Ureter (tissue), 1 donor: ENCODE measurements at regions not wholly inside any gene's neighbourhood (a gene's known extent, or its start where the extent isn't known, plus 50 kb on each side); places are given as distances from the start of the nearest gene placed in this dataset.

Experiments
- DNase-seq: peaks from one replicate; pipeline ENCODE4 v3.0.0-alpha.2; 2020; ENCODE audit warnings: low spot score
- donor health status: DM: yes; HTN: yes; CAD: no.

- DNase-seq = no peak
Observed at GRCh38 chr12:41680155-41680554, 464.5 kb downstream of the GXYLT1 start.

- no peak for DNase-seq
Observed at GRCh38 chr12:41663598-41664265, 475.6 kb downstream of the PDZRN4 start.

DNA sequence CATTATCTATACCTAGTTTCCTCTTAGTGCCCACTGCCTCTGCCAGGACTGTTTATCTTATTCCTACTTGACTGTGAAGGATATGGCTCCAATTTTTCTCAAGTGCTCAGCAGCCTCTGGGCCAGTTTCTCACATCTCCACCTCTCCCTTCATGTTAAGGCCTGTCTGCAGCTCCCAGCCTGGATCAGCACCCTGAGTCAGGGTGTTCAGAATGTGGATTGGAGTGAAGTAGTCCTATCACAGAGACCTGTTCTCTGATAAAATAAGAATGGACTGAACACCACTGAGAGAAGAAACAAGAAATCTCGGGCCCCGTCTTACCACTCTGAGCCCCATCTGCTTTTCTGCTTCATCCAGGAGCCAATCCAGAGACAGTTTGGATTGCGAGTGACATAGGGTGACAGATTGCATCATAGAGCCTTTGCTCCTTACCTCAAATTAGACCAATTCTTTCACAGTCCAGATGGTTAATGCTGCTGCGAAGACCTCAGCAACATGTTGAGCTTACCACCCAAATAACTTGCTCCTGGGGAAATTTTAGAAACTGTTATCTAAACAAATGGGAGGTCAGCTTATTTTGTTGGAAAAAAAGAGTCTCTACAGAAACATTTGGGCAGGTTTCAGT lies 473.1 kb downstream of the PDZRN4 start:
- DNase-seq = no peak

- DNase-seq = no peak
Observed at GRCh38 chr12:41656454-41656853, 468.3 kb downstream of the PDZRN4 start.

DNA sequence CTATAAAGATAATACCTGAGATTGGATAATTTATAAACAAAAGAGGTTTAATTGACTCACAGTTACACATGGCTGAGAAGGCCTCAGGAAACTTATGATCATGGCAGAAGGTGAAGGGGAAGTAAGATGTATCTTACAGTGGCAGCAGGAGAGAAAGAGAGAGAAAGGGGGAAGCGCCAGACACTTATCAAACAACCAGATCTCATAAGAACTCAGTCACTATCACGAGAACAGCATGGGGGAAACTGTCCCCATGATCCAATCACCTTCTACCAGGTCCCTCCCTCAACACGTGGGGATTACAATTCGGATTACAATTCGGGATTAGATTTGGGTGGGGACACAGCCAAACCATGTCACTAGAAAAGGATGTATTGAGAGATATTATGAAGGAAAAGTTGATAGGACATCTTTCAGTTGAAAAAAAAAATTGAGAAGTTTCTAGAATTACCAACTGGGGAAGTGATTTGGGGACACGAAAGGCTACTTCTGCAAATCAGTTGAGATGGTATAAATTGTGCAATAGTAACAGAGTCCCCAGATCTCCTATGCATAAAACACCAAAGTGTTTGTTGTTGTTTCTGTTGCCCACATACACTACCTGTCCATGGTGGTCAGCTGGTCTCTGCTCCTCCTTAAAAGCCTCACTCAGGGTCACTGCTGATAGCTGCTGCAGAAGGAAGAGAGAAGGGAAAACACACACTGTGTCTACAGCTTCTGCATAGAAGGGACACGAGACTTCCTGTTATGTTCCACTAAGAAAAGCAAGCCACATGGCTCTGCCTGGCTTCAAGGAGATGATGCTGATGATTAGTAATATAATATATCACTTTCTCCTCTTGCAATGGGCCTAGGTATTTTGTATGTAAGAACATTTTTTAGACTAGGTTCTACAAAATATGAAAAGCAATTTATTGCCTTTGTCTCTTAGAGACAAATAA lies 465.5 kb downstream of the PDZRN4 start:
- DNase-seq = no peak

DNA sequence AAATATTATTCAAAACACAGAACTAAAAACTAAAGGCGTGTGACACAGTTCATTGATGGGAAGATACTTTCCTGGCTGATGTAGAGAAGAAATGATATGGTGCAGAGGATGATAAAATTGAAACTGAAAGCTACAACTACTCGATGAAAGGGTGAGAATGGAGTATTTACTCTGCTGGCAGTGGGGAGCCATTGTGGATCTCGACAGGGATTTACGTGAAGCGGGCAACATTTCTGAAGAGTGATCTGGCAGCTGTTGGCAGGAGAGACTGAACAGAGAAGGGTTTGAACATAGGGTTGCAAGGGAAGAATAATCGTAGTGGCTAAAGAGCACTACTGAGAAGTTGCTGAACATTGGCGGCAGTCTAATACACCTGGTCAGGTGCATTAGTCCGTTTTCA lies 464.9 kb downstream of the PDZRN4 start:
- no peak for DNase-seq

DNA sequence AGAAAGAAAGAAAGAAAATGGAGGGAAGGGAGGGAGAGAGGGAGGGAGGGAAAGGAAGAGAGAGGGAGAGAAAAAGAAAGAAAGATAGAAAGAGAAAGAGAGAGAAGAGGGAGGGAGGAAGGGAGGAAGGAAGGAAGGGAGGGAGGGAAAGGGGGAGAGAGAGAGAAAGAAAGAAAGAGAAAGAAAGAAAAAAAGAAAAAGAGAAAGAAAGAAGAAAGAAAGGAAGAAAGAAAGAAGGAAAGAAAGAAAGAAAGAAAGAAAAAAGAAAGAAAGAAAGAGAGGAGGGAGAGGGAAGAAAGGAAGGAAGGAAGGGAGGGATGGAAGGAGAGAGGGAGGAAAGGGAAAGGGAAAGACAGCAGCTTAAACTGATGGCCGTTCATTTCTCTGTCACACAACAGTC lies 457.5 kb downstream of the PDZRN4 start:
- no peak for DNase-seq

DNA sequence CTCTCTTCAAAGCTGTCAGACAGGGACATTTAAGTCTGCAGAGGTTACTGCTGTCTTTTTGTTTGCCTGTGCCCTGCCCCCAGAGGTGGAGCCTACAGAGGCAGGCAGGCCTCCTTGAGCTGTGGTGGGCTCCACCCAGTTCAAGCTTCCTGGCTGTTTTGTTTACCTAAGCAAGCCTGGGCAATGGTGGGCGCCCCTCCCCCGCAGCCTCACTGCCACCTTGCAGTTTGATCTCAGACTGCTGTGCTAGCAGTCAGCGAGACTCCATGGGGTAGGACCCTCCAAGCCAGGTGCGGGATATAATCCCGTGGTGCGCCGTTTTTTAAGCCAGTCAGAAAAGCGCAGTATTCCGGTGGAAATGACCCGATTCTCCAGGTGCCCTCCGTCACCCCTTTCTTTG lies 454.7 kb downstream of the PDZRN4 start:
- DNase-seq = peak; percentile 79

GRCh38 chr12:41636653-41637052 lies 448.5 kb downstream of the PDZRN4 start:
- no peak for DNase-seq

- DNase-seq = no peak
Observed at GRCh38 chr12:41635626-41636364, 447.7 kb downstream of the PDZRN4 start.

DNA sequence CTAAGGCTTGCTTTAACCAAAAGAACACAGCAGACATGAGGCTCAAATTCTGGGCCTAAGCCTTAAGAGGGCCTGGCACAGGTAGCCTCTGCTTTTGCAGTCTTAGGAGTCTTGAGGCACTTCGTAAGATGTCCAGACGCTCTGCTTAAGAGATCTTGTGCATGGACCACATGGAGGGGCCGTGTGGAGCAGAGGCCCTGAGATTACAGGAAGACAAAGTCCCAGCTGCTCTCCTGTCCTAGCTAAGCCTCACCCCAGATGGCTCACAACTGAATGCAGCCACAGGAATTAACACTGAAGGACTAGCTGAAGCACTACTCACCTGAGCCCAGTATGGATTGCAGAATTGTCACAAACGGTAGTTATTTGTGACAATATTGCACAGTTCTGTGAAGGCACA lies 446.0 kb downstream of the PDZRN4 start:
- no peak for DNase-seq

- DNase-seq = no peak
Observed at GRCh38 chr12:41629611-41630010, 441.5 kb downstream of the PDZRN4 start.

GRCh38 chr12:41627476-41627875 lies 439.4 kb downstream of the PDZRN4 start:
- DNase-seq = no peak

DNA sequence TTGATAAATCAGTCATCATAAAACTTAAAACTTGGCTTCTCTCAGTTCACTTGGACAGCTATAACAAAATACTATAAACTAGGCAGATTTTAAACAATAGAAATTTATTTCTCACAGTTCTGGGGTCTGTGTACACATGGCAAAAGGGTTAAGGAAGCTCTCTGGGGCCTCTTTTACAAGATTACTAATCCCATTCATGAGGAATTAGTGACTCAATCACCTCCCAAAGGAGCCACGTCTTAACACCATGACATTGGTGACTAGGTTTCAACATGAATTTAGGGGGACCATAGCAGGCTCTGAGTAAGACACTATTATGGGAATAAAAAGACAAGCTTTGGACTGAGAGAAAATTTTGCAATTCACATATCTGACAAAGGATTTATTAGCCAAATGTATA lies 436.5 kb downstream of the PDZRN4 start:
- DNase-seq = no peak
